CD4-positive, alpha-beta memory T cell (primary cell): ENCODE measurements at regions not wholly inside any gene's neighbourhood (a gene's known extent, or its start where the extent isn't known, plus 50 kb on each side); places are given as distances from the start of the nearest gene placed in this dataset.

Experiments
- CTCF ChIA-PET: fragments of 350-600 bp; sonication (Branson Sonifier 250); formaldehyde crosslinking; loops from one replicate; lab custom pipeline; 2021; ENCODE audit warnings: inconsistent platforms; ENCODE audit not compliant: partially characterized antibody; lab: Charles Lee
- POLR2A ChIA-PET: fragments of 350-600 bp; sonication (Branson Sonifier 250); formaldehyde crosslinking; loops from one replicate; lab custom pipeline; 2021; ENCODE audit not compliant: partially characterized antibody; lab: Charles Lee
- DNase-seq, 5 donors: peaks; one replicate each; pipeline versions ENCODE4 v3.0.0 to v3.0.0-alpha.2; 2020 to 2022; ENCODE audit warnings: mixed read lengths in 1 of 5
- H3K27ac ChIP-seq: one replicate; pipeline ENCODE4 v1.7.0; 2013; ENCODE audit warnings: low read depth, low read length
- H3K27me3 ChIP-seq: 2 replicates; pipeline ENCODE4 v1.7.0; 2013; ENCODE audit warnings: mild to moderate bottlenecking, low read length, moderate library complexity; ENCODE audit not compliant: insufficient read depth
- H3K36me3 ChIP-seq: 2 replicates; pipeline ENCODE4 v1.7.0; 2013; ENCODE audit warnings: mild to moderate bottlenecking, low read length, moderate library complexity; ENCODE audit not compliant: insufficient read depth
- H3K4me1 ChIP-seq: 2 replicates; pipeline ENCODE4 v1.7.0; 2013; ENCODE audit warnings: mild to moderate bottlenecking, low read length, moderate library complexity; ENCODE audit not compliant: insufficient read depth
- H3K4me3 ChIP-seq, 2 donors: one replicate each; pipeline ENCODE4 v1.7.0; 2013; ENCODE audit warnings: low read length in 2 of 2, mild to moderate bottlenecking in 1 of 2
- H3K9me3 ChIP-seq, 2 donors: one replicate each; pipeline ENCODE4 v1.7.0; 2013; ENCODE audit warnings: low read length in 2 of 2, control low read depth in 1 of 2; ENCODE audit not compliant: control insufficient read depth in 1 of 2
- H3K27ac Mint-ChIP-seq, 7 donors: one replicate each; pipeline ENCODE4 v1.8.0; 2020 to 2021; ENCODE audit warnings: mixed read lengths in 7 of 7, mild to moderate bottlenecking in 6 of 7, inconsistent platforms in 3 of 7, moderate library complexity in 3 of 7
- H3K27me3 Mint-ChIP-seq, 2 donors: one replicate each; pipeline ENCODE4 v1.8.0; 2020 to 2021; ENCODE audit warnings: mixed read lengths in 2 of 2
- H3K36me3 Mint-ChIP-seq, 2 donors: one replicate each; pipeline ENCODE4 v1.8.0; 2020 to 2021; ENCODE audit warnings: mixed read lengths in 2 of 2, inconsistent platforms in 1 of 2, mild to moderate bottlenecking in 1 of 2
- H3K4me1 Mint-ChIP-seq, 4 donors: one replicate each; pipeline ENCODE4 v1.8.0; 2020 to 2021; ENCODE audit warnings: mixed read lengths in 4 of 4, mild to moderate bottlenecking in 1 of 4
- H3K4me3 Mint-ChIP-seq, 8 donors: one replicate each; pipeline ENCODE4 v1.8.0; 2020 to 2021; ENCODE audit warnings: mixed read lengths in 8 of 8, mild to moderate bottlenecking in 7 of 8, moderate library complexity in 6 of 8, inconsistent platforms in 3 of 8
- H3K9me3 Mint-ChIP-seq, 8 donors: one replicate each; pipeline ENCODE4 v1.8.0; 2020 to 2021; ENCODE audit warnings: mixed read lengths in 8 of 8, mild to moderate bottlenecking in 5 of 8, inconsistent platforms in 3 of 8, moderate library complexity in 1 of 8
- intact Hi-C: fragments of 100-400 bp; cut with micrococcal nuclease; formaldehyde crosslinking; loops from one replicate; pipeline ENCODE4 v1.15.1; 2023

DNA sequence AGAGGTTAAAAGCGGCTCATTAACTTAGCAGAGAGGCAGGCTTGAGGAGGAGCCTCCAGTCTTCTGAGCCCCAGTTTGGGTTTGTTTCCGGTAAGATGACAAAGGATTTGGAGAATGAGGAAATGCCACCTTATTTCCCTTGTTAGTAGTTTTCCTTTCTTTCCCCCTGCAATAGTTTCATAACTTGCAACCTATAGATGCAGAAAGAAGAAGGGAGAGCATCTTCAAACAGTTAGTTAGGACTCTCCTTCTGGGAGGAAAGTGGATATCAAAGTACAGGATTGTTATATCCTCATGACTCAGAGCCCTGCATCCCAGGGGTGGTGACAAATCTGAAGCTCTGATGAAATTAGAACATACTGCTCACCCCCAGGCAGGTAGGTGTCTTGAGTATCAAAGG lies 180.7 kb upstream of the SLC38A2 start:
- Histone ChIP-seq H3K27ac (no peak overlapping the region), H3K4me3 (no peak overlapping the region), H3K4me1 (peaks cover 9% of the 10 kb centered on the region), H3K9me3 (no peaks in the 10 kb centered on the region), H3K36me3 (no peaks in the 10 kb centered on the region), H3K27me3 (no peaks in the 10 kb centered on the region)
- peaks cover 12 to 23% (median 17%) of the 10 kb centered on the region in 4 donors for H3K4me1 Mint-ChIP-seq
- no peak overlapping the region for H3K27ac Mint-ChIP-seq
- DNase-seq = no peak
- CTCF ChIA-PET = no interaction called here
- intact Hi-C loops = no loop called here
- H3K27me3 Mint-ChIP-seq = no peaks in the 10 kb centered on the region
- H3K36me3 Mint-ChIP-seq = no peaks in the 10 kb centered on the region
- no peak overlapping the region for H3K4me3 Mint-ChIP-seq
- H3K9me3 Mint-ChIP-seq = peaks cover 0 to 2% (median 0%) of the 10 kb centered on the region in 8 donors
- POLR2A ChIA-PET = no interaction called here

DNA sequence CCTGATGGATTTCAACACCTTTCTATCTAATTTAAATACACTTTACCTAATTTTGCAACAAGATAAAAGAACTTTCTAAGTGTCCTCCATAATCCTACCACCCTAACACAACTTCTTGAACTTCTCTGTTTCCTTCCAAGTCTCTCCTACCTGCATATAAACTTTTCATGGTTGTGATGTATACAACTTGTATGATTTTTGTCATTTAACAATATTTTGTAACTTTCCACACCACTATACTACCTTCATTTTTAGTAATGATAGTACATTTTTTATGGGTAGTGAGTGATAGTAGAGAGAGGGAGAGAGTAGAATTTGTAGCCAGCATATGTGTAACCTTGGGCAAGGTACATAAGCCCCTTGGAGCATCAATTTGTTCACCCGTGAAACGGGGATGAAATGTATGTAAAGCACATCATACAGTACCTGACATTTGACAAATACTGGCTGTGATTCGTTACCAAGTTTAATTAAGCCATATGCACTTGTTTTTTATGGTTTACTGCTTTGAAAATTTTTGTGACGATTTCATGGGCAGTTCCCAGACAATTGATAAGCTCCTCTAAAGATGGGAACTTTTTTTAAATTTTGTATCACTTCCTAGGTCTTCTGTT lies 177.8 kb upstream of the SLC38A2 start:
- Mint-ChIP-seq H3K27me3 (no peaks in the 10 kb centered on the region), H3K9me3 (peaks cover 0 to 4% (median 0%) of the 10 kb centered on the region in 8 donors), H3K4me3 (peak overlapping the region in 2 of 8 donors; percentile 0 to 58), H3K27ac (no peak overlapping the region), H3K4me1 (peaks cover 32 to 48% (median 40%) of the 10 kb centered on the region in 4 donors), H3K36me3 (no peaks in the 10 kb centered on the region)
- intact Hi-C loops = no loop called here
- Histone ChIP-seq H3K36me3 (no peaks in the 10 kb centered on the region), H3K4me1 (peaks cover 30% of the 10 kb centered on the region), H3K4me3 (no peak overlapping the region), H3K9me3 (no peaks in the 10 kb centered on the region), H3K27me3 (no peaks in the 10 kb centered on the region), H3K27ac (no peak overlapping the region)
- CTCF ChIA-PET = no interaction called here
- POLR2A ChIA-PET = no interaction called here
- DNase-seq = no peak

DNA sequence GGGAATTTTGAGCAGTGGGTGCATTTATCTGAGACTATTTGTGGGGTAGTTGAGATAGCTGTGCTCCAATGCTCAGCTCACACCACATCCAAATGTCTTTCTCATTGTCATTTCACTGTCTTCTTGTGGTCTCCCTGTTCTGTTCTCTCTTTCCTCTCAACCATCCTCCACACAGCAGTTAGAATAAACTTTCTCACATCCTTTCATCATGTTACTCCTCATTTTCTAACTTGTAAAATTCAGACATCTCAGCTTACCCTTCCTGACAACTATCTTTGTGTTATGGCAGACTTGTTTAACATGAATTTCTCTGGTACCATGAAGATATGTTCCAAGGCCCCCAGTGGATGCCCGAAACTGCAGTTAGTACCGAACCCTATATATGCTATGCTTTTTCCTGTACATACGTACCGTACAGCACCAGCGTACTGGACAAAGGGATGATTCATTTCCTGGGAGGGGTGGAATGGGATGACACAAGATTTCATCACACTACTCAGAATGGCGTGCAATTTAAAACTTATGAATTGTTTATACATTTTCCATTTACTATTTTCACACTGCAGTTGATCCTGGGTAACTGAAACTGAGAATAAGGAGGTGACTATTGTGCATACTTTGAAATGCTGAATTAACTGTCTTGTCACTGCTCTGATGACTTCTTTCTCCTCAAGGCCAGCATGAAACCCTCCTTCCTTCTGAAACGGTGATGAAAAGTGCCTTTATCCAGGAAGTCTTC lies 177.1 kb upstream of the SLC38A2 start:
- Mint-ChIP-seq H3K4me1 (peaks cover 32 to 48% (median 40%) of the 10 kb centered on the region in 4 donors), H3K9me3 (peaks cover 0 to 4% (median 0%) of the 10 kb centered on the region in 8 donors), H3K27ac (peak overlapping the region in 3 of 7 donors; percentile 1 to 38 (median 6)), H3K27me3 (no peaks in the 10 kb centered on the region), H3K4me3 (peak overlapping the region in 3 of 8 donors; percentile 0 to 58 (median 18)), H3K36me3 (peaks cover 0 to under 1% of the 10 kb centered on the region in 2 donors)
- Histone ChIP-seq H3K9me3 (no peaks in the 10 kb centered on the region), H3K4me3 (no peak overlapping the region), H3K4me1 (peaks cover 30% of the 10 kb centered on the region), H3K36me3 (no peaks in the 10 kb centered on the region), H3K27me3 (no peaks in the 10 kb centered on the region), H3K27ac (no peak overlapping the region)
- no peak for DNase-seq
- intact Hi-C loops = no loop called here
- ChIA-PET CTCF (no interaction called here), POLR2A (no interaction called here)

DNA sequence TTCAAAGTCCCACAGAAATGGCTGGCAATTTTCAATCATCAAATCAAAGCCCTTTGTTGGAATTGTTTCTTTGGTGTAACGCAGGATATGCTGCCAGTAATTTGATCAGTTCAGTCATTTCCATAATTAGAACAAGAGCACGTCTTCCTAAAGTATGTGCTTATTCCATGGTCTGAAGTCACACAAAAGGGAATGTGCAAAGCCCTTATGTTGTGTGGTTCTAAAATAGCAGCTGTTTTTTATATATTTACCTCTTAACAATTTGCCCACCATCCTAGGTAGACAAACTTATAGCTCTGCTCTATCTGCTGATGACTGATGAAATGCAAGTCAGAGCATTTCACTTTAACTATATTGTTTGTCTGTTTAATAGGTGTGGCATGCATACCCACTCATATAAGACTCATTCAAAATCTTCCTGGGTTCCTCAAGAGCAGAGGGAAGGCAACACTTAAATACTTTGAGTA lies 176.1 kb upstream of the SLC38A2 start:
- DNase-seq = no peak
- intact Hi-C loops = no loop called here
- H3K27me3 ChIP-seq = no peaks in the 10 kb centered on the region
- no peak overlapping the region for H3K27ac ChIP-seq
- Mint-ChIP-seq H3K4me3 (no peak overlapping the region), H3K4me1 (peaks cover 32 to 48% (median 40%) of the 10 kb centered on the region in 4 donors), H3K36me3 (peaks cover 0 to 5% of the 10 kb centered on the region in 2 donors), H3K9me3 (peaks cover 0 to 9% (median 2%) of the 10 kb centered on the region in 8 donors), H3K27ac (no peak overlapping the region), H3K27me3 (no peaks in the 10 kb centered on the region)
- no peak overlapping the region for H3K4me3 ChIP-seq
- peaks cover 30% of the 10 kb centered on the region for H3K4me1 ChIP-seq
- ChIA-PET POLR2A (no interaction called here), CTCF (no interaction called here)
- H3K36me3 ChIP-seq = no peaks in the 10 kb centered on the region
- H3K9me3 ChIP-seq = no peaks in the 10 kb centered on the region

DNA sequence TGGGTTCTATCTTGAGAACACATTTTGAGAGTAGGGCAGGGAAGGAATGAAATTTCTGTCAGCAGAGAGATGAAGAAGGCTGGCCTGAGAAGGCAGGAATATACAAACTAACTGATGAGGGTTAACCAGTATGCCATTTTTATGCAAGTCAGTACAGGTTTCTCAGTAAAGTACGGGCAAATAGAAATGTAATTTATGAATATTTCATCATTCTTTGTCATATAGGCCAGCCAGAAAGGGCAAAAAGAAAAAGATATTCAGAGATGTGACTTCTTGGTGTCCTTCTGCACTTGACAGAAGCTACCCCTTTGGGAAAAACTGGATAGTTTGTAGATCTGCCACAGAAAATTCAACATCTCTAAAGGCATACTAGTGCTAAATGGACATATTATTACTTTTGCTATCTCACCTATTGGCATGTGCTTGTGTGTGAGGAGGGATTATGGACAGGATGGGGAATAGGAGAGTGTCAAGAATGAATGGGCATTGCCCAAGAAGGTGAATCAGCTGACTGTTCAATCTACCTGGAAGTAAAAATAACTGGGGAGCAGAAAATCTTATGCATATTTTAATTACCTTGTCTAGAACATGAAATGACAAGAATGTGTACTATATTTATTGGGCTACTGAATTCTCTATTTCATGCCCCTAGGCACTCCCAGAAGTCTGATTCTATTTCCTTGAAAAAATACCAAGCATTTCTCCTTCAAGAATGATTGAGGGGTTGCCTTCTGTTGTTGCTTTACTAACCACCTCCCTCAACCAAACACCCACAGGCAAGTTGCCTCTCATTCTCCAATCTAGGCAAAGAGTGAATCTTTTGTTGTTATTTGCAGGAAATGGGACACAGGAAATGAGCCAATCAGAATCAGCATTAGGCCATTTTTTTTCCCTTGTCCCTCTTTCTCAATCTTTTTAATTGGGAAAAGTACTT lies 175.1 kb upstream of the SLC38A2 start:
- Histone ChIP-seq H3K4me1 (peaks cover 30% of the 10 kb centered on the region), H3K4me3 (no peak overlapping the region), H3K9me3 (no peaks in the 10 kb centered on the region), H3K27ac (no peak overlapping the region), H3K27me3 (no peaks in the 10 kb centered on the region), H3K36me3 (no peaks in the 10 kb centered on the region)
- peak overlapping the region in 1 of 8 donors; percentile 20 for H3K4me3 Mint-ChIP-seq
- ChIA-PET POLR2A (interaction anchor here (1.0 to 2.1 kb wide), 3 partner anchors 24 to 176 kb away, joined by 3 to 11 read pairs (median 10); no protein-coding TSS in a partner anchor), CTCF (interaction anchor here (1.0 kb wide), 1 partner anchor 812 kb away, joined by 3 read pairs; no protein-coding TSS in a partner anchor)
- intact Hi-C loops = no loop called here
- peak overlapping the region in 2 of 7 donors; percentile 6 to 68 for H3K27ac Mint-ChIP-seq
- peaks cover 35 to 51% (median 42%) of the 10 kb centered on the region in 4 donors for H3K4me1 Mint-ChIP-seq
- DNase-seq = no peak
- no peaks in the 10 kb centered on the region for H3K27me3 Mint-ChIP-seq
- peaks cover 0 to 11% (median 2%) of the 10 kb centered on the region in 8 donors for H3K9me3 Mint-ChIP-seq
- peaks cover 0 to 5% of the 10 kb centered on the region in 2 donors for H3K36me3 Mint-ChIP-seq

DNA sequence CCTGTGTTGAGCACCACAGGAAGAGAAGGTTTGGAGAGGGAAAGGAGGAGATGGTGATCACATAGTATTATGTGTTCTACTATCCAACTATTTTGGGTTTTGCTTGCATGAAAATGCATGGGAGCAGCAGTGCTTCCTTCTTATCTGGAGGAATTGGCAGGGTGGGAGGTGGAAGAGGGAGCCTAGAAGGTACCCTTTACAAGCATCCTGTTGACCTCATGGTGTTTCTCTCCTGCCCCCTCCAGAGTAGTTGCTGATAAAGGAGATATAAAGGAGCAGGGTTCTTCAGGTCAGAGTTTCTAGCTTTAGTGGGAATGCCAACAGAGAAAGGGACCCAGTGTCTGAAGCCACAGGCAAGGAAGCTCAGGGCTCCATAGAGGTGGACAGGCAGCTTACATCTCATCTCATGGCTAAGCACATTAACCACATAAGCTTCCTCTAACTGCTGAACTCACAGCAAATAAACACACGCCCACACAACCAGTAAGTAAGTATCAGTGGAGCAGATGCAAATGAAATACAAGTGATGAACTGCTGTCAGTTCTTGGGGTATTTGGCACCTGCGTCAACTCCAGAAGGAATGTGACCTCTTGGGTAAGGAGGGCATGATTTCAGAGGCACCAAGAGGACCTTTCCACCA lies 174.2 kb upstream of the SLC38A2 start:
- no peaks in the 10 kb centered on the region for H3K9me3 ChIP-seq
- H3K27me3 ChIP-seq = no peaks in the 10 kb centered on the region
- Mint-ChIP-seq H3K36me3 (peaks cover 0 to 5% of the 10 kb centered on the region in 2 donors), H3K27me3 (no peaks in the 10 kb centered on the region), H3K4me1 (peaks cover 35 to 51% (median 42%) of the 10 kb centered on the region in 4 donors), H3K9me3 (peaks cover 0 to 11% (median 2%) of the 10 kb centered on the region in 8 donors), H3K27ac (peak overlapping the region in 5 of 7 donors; percentile 20 to 76 (median 38)), H3K4me3 (peak overlapping the region in 5 of 8 donors; percentile 40 to 71 (median 60))
- DNase-seq = peak in 3 of 5 donors; percentile 5 to 12 (median 7)
- H3K27ac ChIP-seq = no peak overlapping the region
- intact Hi-C loops = no loop called here
- H3K4me1 ChIP-seq = peaks cover 30% of the 10 kb centered on the region
- ChIA-PET CTCF (interaction anchor here (0.9 to 1.0 kb wide), 2 partner anchors 15 to 811 kb away, joined by 3 read pairs; no protein-coding TSS in a partner anchor), POLR2A (interaction anchor here (1.0 to 2.1 kb wide), 4 partner anchors 23 to 175 kb away, joined by 3 to 11 read pairs (median 7); no protein-coding TSS in a partner anchor)
- H3K4me3 ChIP-seq = no peak overlapping the region
- H3K36me3 ChIP-seq = no peaks in the 10 kb centered on the region
